Hematopoietic multipotent progenitor cell (in vitro differentiated cells): ENCODE measurements at regions not wholly inside any gene's neighbourhood (a gene's known extent, or its start where the extent isn't known, plus 50 kb on each side); places are given as distances from the start of the nearest gene placed in this dataset.

Source experiments
- DNase-seq, 3 donors: peaks; one replicate each; pipeline ENCODE4 v3.0.0-alpha.2; 2011 to 2015; ENCODE audit warnings: low read depth in 2 of 3, low spot score in 2 of 3

- DNase-seq: no peak
Observed at GRCh38 chr12:4969405-4969804, 59.7 kb downstream of the KCNA1 start.

GRCh38 chr12:4974217-4974616 is 64.5 kb downstream of the KCNA1 start:
- no peak for DNase-seq

- no peak for DNase-seq
Observed at GRCh38 chr12:4975574-4975973, 65.9 kb downstream of the KCNA1 start.

- DNase-seq: no peak
Observed at GRCh38 chr12:4977102-4977501, 66.6 kb upstream of the KCNA5 start.

GRCh38 chr12:4978737-4979136 is 64.9 kb upstream of the KCNA5 start:
- DNase-seq: peak in 1 of 3 donors; percentile 6

GRCh38 chr12:4979737-4980136 is 63.9 kb upstream of the KCNA5 start:
- DNase-seq: no peak

GRCh38 chr12:4984344-4984743 is 59.3 kb upstream of the KCNA5 start:
- DNase-seq: no peak

GRCh38 chr12:4984971-4985370 is 58.7 kb upstream of the KCNA5 start:
- DNase-seq: no peak

- no peak for DNase-seq
Observed at GRCh38 chr12:4985820-4986219, 57.9 kb upstream of the KCNA5 start.

GRCh38 chr12:4987076-4988046 is 56.3 kb upstream of the KCNA5 start:
- DNase-seq: no peak

- DNase-seq: no peak
Observed at GRCh38 chr12:4991373-4991772, 52.3 kb upstream of the KCNA5 start.

GRCh38 chr12:4991801-4992200 is 51.9 kb upstream of the KCNA5 start:
- DNase-seq: no peak

- DNase-seq: no peak
Observed at GRCh38 chr12:4992871-4993270, 50.8 kb upstream of the KCNA5 start.
